NOMO-1 (cell line): ENCODE measurements at regions not wholly inside any gene's neighbourhood (a gene's known extent, or its start where the extent isn't known, plus 50 kb on each side); places are given as distances from the start of the nearest gene placed in this dataset.

Experiments used
- DNase-seq, 2 experiments: peaks; one replicate each; lab custom pipeline; 2025; ENCODE audit not compliant: unreplicated experiment in 2 of 2; lab: John Stamatoyannopoulos, UW

- no peak for DNase-seq
Observed at GRCh38 chr20:43804781-43805180, 78.0 kb upstream of the GTSF1L start.

GRCh38 chr20:43803276-43803675 lies 76.5 kb upstream of the GTSF1L start:
- no peak for DNase-seq

- no peak for DNase-seq
Observed at GRCh38 chr20:43800186-43800585, 73.4 kb upstream of the GTSF1L start.

GRCh38 chr20:43799741-43800140 lies 72.9 kb upstream of the GTSF1L start:
- DNase-seq, result no peak

- DNase-seq, result no peak
Observed at GRCh38 chr20:43799150-43799711, 72.4 kb upstream of the GTSF1L start.

- no peak for DNase-seq
Observed at GRCh38 chr20:43798291-43799149, 71.7 kb upstream of the GTSF1L start.

GRCh38 chr20:43794326-43794725 lies 67.5 kb upstream of the GTSF1L start:
- DNase-seq, result no peak

- DNase-seq, result no peak
Observed at GRCh38 chr20:43789593-43789992, 62.8 kb upstream of the GTSF1L start.

- DNase-seq, result no peak
Observed at GRCh38 chr20:43787937-43788336, 61.1 kb upstream of the GTSF1L start.

GRCh38 chr20:43786885-43787284 lies 60.1 kb upstream of the GTSF1L start:
- no peak for DNase-seq

- no peak for DNase-seq
Observed at GRCh38 chr20:43781215-43781614, 54.4 kb upstream of the GTSF1L start.

- DNase-seq, result no peak
Observed at GRCh38 chr20:43778375-43778774, 51.6 kb upstream of the GTSF1L start.

GRCh38 chr20:43776691-43777090 lies 49.9 kb upstream of the GTSF1L start:
- DNase-seq, result no peak
